K562 (cell line): ENCODE measurements at regions not wholly inside any gene's neighbourhood (a gene's known extent, or its start where the extent isn't known, plus 50 kb on each side); places are given as distances from the start of the nearest gene placed in this dataset.

Experiments used
- ATAC-seq: fragments of 200-7000 bp; cut with Tn5 transposase; 3 replicates; pipeline ENCODE4 v1.9.1; 2020; ENCODE audit warnings: moderate library complexity
- BruUV-seq: library from RNA; stranded (reverse); fragments of 400-500 nt; replicated peaks from 2 replicates; lab custom pipeline; 2021; lab: Mats Ljungman, UMichigan
- CTCF ChIA-PET: fragments of 300-600 bp; formaldehyde crosslinking; extraction: SDS; loops from one replicate; lab custom pipeline; 2021; ENCODE audit warnings: low intra/inter-chr PET ratio; lab: Yijun Ruan, JAX
- POLR2A ChIA-PET: fragments of 300-600, 350-650 bp; sonication (Branson Sonifier 250); formaldehyde crosslinking; extraction: SDS; loops from one replicate; lab custom pipeline; 2021; ENCODE audit warnings: antibody characterized with exemption, inconsistent platforms; lab: Yijun Ruan, JAX
- DNase-seq, 4 experiments: peaks; one replicate each; pipeline versions ENCODE4 v3.0.0 to v3.0.0-alpha.2; 2011 to 2018; ENCODE audit warnings: low spot score in 3 of 4, mixed read lengths in 3 of 4; ENCODE audit errors: extremely low read depth in 1 of 4
- FAIRE-seq: peaks from 2 replicates; lab custom pipeline; 2011; peaks lifted over from hg19 to GRCh38; lab: Jason Lieb, UNC
- H2AFZ ChIP-seq: 2 replicates; pipeline ENCODE4 v1.6.0; 2011; ENCODE audit warnings: low read depth, low read length, control low read depth, inconsistent platforms
- H3K27ac ChIP-seq: fragments of 200-600 bp; 3 replicates; pipeline ENCODE4 v1.8.0; 2011; ENCODE audit warnings: low read depth, mild to moderate bottlenecking, control low read depth, inconsistent platforms, low read length, moderate library complexity, mixed read lengths; ENCODE audit errors: extremely low read depth
- H3K27me3 ChIP-seq, 2 experiments: fragments of 300-600 bp in 1 of 2; 2 replicates in 1 of 2; 3 replicates in 1 of 2; pipeline versions ENCODE4 v1.6.0 to v1.8.0; 2011; ENCODE audit warnings: inconsistent platforms in 2 of 2, low read length in 2 of 2, mild to moderate bottlenecking in 1 of 2, mixed read lengths in 1 of 2, moderate library complexity in 1 of 2; ENCODE audit not compliant: control insufficient read depth in 2 of 2, insufficient read depth in 2 of 2
- H3K36me3 ChIP-seq: fragments of 300-600 bp; 3 replicates; pipeline ENCODE4 v1.8.0; 2011; ENCODE audit warnings: mild to moderate bottlenecking, low read length, inconsistent platforms; ENCODE audit not compliant: control insufficient read depth, insufficient read depth
- H3K4me1 ChIP-seq, 2 experiments: fragments of 200-600 bp in 1 of 2; replicated peaks in 1 of 2; 2 replicates in 1 of 2; 3 replicates in 1 of 2; pipeline versions ENCODE4 v1.5.1 to v1.8.0; 2011; ENCODE audit warnings: inconsistent platforms in 2 of 2, low read length in 2 of 2, mild to moderate bottlenecking in 1 of 2, mixed read lengths in 1 of 2, moderate library complexity in 1 of 2; ENCODE audit not compliant: control insufficient read depth in 2 of 2, insufficient read depth in 2 of 2
- H3K4me2 ChIP-seq: 2 replicates; pipeline ENCODE4 v1.6.1; 2011; ENCODE audit warnings: low read length, control low read depth, inconsistent platforms, mixed read lengths; ENCODE audit not compliant: insufficient read depth
- H3K4me3 ChIP-seq: fragments of 200-600 bp; sonication (generic), shearing (Covaris generic); 2 replicates; pipeline ENCODE4 v1.5.1; 2016; ENCODE audit warnings: control low read depth, inconsistent platforms
- H3K79me2 ChIP-seq: fragments of 200-600 bp; 3 replicates; pipeline ENCODE4 v1.8.0; 2011; ENCODE audit warnings: low read length, inconsistent platforms; ENCODE audit not compliant: control insufficient read depth, insufficient read depth
- H3K9ac ChIP-seq, 2 experiments: 2 replicates each; pipeline versions ENCODE4 v1.6.0 to v1.6.1; 2011; ENCODE audit warnings: low read depth in 2 of 2, low read length in 2 of 2, control low read depth in 1 of 2, inconsistent platforms in 1 of 2, mild to moderate bottlenecking in 1 of 2, mixed read lengths in 1 of 2; ENCODE audit not compliant: insufficient read depth in 1 of 2
- H3K9me1 ChIP-seq: one replicate; pipeline ENCODE4 v1.6.0; 2011; ENCODE audit warnings: inconsistent platforms, mild to moderate bottlenecking, low read length, moderate library complexity; ENCODE audit not compliant: control insufficient read depth, insufficient read depth
- H3K9me3 ChIP-seq: replicated peaks from 2 replicates; pipeline ENCODE4 v1.5.1; 2011; ENCODE audit warnings: low read depth, low read length, inconsistent platforms; ENCODE audit not compliant: control insufficient read depth, insufficient read depth
- H4K20me1 ChIP-seq: replicated peaks from 2 replicates; pipeline ENCODE4 v1.6.1; 2011; ENCODE audit warnings: low read length, inconsistent platforms, mixed read lengths; ENCODE audit not compliant: control insufficient read depth, insufficient read depth
- CREBBP ChIP-seq: IDR thresholded peaks from one replicate; pipeline ENCODE4 v1.6.1; 2012; ENCODE audit warnings: low read depth, mild to moderate bottlenecking, control low read depth, inconsistent platforms, low read length
- NFE2 ChIP-seq: IDR thresholded peaks from 2 replicates; pipeline ENCODE4 v1.6.1; 2014; ENCODE audit warnings: antibody characterized with exemption, low read depth
- NFRKB ChIP-seq: fragments of 450-650 bp; IDR thresholded peaks from 2 replicates; pipeline ENCODE4 v1.6.1; 2016; ENCODE audit warnings: low read depth
- PHB ChIP-seq: fragments of 250-450 bp; sonication (Bioruptor Pico); IDR thresholded peaks from 2 replicates; pipeline ENCODE4 v1.5.0; 2021
- PPARD ChIP-seq: fragments of 250-450 bp; sonication (Bioruptor Pico); IDR thresholded peaks from 2 replicates; pipeline ENCODE4 v1.8.0; 2022; ENCODE audit warnings: inconsistent platforms, mild to moderate bottlenecking, moderate library complexity
- RBM34 ChIP-seq: fragments of 200-400 bp; formaldehyde crosslinking; IDR thresholded peaks from 2 replicates; pipeline ENCODE4 v1.6.1; 2018; ENCODE audit warnings: low read length, borderline replicate concordance; ENCODE audit not compliant: insufficient read depth
- WGBS: fragments of 100-300 bp; shearing (Covaris generic); methylation state at CpG from one replicate; pipeline ENCODE4 v1.1.6; 2016; ENCODE audit warnings: low coverage, mixed read lengths; ENCODE audit not compliant: insufficient coverage; ENCODE audit errors: missing lambda C conversion rate; 5-methylcytosine and 5-hydroxymethylcytosine counted together
- in situ Hi-C: fragments of 300-500 bp; cut with MboI; formaldehyde crosslinking; loops from 4 replicates; pipeline ENCODE4 v1.15.0; 2018; ENCODE audit warnings: inconsistent platforms, mixed read lengths
- intact Hi-C: fragments of 100-400 bp; cut with micrococcal nuclease; formaldehyde crosslinking; loops from 2 replicates; pipeline ENCODE4 v1.14.2; 2022
- TF ChIP-seq, protein P1 (sequence below): fragments of 250-450 bp; sonication (Bioruptor Pico); IDR thresholded peaks from 2 replicates; pipeline ENCODE4 v1.5.0; 2021; ENCODE audit warnings: mild to moderate bottlenecking, moderate library complexity
- TF ChIP-seq, protein P2 (sequence below): fragments of 200-600 bp; sonication (generic); IDR thresholded peaks from one replicate; pipeline ENCODE4 v1.6.1; 2012; ENCODE audit warnings: mild to moderate bottlenecking, low read depth, low read length, inconsistent platforms

DNA sequence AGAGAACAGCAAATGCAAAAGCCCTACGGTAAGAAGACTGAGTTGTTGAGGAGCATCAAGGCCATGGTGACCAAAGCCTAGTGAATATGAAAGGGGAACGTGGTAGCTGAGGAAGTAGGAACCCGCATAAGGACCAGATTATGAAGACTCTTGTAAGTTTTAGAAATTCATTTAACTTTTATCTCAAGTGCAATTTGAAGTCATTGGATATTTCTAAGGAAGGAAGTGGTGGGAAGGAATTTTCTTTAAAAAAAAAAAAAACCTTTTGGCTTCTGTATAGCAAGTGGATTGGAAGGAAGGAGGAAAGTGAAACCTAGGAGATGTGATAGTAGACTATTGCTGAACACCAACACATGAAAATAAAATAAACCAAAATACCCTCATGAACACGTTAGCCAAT, 119.0 kb downstream of the TNFSF18 start:
- 69% methylated on average over 4 of the region's 4 CpGs for WGBS
- DNase-seq (no peak), ATAC-seq (no peak), FAIRE-seq (no peak)
- Histone ChIP-seq H3K27ac (no peak overlapping the region), H3K4me3 (no peak overlapping the region), H3K79me2 (no peaks in the 10 kb centered on the region), H3K27me3 (no peaks in the 10 kb centered on the region), H3K4me1 (peaks cover 4 to 24% of the 10 kb centered on the region in 2 experiments; a peak in 4 of 5 replicates), H2AFZ (peak overlapping the region; percentile 67; the same call in 1 of the 2 replicates), H3K9ac (no peak overlapping the region), H3K36me3 (no peaks in the 10 kb centered on the region), H3K4me2 (no peak overlapping the region), H4K20me1 (no peaks in the 10 kb centered on the region), H3K9me3 (peaks cover 4% of the 10 kb centered on the region), H3K9me1 (no peaks in the 10 kb centered on the region)
- CTCF ChIA-PET, result interaction anchor here (0.7 kb wide), 1 partner anchor 34 kb away, joined by 3 read pairs; no protein-coding TSS in a partner anchor
- intact Hi-C loops (loop anchor here (10.0 kb wide), 1 partner anchor 187 kb away; no protein-coding TSS in a partner anchor), in situ Hi-C loops (no loop called here)
- BruUV-seq, result no TSS peak
- POLR2A ChIA-PET, result no interaction called here
- no peak for TF ChIP-seq NFRKB
- no peak for TF ChIP-seq PPARD
- TF ChIP-seq, protein P1, sequence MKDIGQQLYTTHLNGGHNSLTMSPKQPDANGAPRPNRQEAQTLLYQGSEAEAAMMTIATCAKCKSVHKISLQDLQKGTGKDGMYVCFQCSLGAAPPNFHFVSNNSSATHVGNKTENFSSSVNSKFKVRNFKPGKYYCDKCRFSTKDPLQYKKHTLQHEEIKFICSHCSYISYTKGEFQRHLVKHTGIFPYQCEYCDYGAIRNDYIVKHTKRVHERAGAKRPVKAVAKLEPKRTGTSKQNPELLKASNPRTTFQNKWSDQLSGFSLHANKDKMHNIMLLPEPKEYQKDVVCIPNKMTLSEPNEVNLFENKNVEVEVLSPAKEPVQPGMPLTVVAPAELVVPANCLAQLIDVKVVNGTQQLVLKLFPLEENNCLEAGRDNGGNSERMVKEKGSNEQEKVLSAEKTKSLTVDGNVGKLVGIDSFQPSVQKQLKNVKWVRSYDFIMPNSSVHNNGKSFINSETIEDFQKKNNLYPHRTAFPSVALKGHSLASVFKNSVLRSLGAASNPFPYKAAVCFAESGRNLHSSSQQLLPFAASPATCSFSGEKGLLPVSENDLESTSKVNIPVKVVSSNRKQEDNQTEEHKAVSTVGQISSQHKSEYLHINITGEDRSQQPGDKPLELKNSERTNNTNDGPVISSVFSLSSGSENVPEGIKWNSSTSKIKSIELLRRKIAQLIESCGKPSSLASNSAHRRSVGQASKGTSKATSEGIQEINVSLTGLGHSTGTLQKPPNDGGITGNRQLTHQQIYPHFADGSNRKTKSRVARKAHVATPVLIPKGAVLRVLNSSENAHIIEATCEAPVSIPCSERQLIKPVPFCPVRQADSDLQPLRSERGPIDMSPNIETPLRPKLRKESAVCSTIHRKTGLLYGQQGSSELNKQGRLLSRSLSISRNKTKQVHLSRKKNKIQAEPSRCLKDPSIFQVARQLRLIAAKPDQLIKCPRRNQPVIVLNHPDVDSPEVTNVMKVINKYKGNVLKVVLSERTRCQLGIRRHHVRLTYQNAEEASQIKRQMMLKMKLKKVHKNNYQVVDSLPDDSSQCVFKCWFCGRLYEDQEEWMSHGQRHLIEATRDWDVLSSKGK (CRISPR knock-in tag), result no peak
- no peak for TF ChIP-seq NFE2
- no peak for TF ChIP-seq PHB (CRISPR knock-in tag)
- no peak for TF ChIP-seq RBM34
- TF ChIP-seq CREBBP, result no peak
- TF ChIP-seq, protein P2, sequence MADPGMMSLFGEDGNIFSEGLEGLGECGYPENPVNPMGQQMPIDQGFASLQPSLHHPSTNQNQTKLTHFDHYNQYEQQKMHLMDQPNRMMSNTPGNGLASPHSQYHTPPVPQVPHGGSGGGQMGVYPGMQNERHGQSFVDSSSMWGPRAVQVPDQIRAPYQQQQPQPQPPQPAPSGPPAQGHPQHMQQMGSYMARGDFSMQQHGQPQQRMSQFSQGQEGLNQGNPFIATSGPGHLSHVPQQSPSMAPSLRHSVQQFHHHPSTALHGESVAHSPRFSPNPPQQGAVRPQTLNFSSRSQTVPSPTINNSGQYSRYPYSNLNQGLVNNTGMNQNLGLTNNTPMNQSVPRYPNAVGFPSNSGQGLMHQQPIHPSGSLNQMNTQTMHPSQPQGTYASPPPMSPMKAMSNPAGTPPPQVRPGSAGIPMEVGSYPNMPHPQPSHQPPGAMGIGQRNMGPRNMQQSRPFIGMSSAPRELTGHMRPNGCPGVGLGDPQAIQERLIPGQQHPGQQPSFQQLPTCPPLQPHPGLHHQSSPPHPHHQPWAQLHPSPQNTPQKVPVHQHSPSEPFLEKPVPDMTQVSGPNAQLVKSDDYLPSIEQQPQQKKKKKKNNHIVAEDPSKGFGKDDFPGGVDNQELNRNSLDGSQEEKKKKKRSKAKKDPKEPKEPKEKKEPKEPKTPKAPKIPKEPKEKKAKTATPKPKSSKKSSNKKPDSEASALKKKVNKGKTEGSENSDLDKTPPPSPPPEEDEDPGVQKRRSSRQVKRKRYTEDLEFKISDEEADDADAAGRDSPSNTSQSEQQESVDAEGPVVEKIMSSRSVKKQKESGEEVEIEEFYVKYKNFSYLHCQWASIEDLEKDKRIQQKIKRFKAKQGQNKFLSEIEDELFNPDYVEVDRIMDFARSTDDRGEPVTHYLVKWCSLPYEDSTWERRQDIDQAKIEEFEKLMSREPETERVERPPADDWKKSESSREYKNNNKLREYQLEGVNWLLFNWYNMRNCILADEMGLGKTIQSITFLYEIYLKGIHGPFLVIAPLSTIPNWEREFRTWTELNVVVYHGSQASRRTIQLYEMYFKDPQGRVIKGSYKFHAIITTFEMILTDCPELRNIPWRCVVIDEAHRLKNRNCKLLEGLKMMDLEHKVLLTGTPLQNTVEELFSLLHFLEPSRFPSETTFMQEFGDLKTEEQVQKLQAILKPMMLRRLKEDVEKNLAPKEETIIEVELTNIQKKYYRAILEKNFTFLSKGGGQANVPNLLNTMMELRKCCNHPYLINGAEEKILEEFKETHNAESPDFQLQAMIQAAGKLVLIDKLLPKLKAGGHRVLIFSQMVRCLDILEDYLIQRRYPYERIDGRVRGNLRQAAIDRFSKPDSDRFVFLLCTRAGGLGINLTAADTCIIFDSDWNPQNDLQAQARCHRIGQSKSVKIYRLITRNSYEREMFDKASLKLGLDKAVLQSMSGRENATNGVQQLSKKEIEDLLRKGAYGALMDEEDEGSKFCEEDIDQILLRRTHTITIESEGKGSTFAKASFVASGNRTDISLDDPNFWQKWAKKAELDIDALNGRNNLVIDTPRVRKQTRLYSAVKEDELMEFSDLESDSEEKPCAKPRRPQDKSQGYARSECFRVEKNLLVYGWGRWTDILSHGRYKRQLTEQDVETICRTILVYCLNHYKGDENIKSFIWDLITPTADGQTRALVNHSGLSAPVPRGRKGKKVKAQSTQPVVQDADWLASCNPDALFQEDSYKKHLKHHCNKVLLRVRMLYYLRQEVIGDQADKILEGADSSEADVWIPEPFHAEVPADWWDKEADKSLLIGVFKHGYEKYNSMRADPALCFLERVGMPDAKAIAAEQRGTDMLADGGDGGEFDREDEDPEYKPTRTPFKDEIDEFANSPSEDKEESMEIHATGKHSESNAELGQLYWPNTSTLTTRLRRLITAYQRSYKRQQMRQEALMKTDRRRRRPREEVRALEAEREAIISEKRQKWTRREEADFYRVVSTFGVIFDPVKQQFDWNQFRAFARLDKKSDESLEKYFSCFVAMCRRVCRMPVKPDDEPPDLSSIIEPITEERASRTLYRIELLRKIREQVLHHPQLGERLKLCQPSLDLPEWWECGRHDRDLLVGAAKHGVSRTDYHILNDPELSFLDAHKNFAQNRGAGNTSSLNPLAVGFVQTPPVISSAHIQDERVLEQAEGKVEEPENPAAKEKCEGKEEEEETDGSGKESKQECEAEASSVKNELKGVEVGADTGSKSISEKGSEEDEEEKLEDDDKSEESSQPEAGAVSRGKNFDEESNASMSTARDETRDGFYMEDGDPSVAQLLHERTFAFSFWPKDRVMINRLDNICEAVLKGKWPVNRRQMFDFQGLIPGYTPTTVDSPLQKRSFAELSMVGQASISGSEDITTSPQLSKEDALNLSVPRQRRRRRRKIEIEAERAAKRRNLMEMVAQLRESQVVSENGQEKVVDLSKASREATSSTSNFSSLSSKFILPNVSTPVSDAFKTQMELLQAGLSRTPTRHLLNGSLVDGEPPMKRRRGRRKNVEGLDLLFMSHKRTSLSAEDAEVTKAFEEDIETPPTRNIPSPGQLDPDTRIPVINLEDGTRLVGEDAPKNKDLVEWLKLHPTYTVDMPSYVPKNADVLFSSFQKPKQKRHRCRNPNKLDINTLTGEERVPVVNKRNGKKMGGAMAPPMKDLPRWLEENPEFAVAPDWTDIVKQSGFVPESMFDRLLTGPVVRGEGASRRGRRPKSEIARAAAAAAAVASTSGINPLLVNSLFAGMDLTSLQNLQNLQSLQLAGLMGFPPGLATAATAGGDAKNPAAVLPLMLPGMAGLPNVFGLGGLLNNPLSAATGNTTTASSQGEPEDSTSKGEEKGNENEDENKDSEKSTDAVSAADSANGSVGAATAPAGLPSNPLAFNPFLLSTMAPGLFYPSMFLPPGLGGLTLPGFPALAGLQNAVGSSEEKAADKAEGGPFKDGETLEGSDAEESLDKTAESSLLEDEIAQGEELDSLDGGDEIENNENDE, result no peak
